ENCODE measurements at regions not wholly inside any gene's neighbourhood (a gene's known extent, or its start where the extent isn't known, plus 50 kb on each side); places are given as distances from the start of the nearest gene placed in this dataset.
"Not testable (repeated sequence)": the region's sequence is repeated elsewhere in the genome, so short reads cannot be mapped to it uniquely, and the experiment has no call there.

GRCh38 chr1:120659133-120659532 lies 64.6 kb upstream of the NBPF26 start:
- not testable (repeated sequence) for H3K9me3 Mint-ChIP-seq (ENCODE audit: low read depth); DNase-seq (ENCODE audit: low spot score); H3K4me1 Mint-ChIP-seq (ENCODE audit: low read depth)

GRCh38 chr1:120664376-120665249 lies 59.1 kb upstream of the NBPF26 start:
- not testable (repeated sequence) for H3K9me3 Mint-ChIP-seq (ENCODE audit: low read depth); DNase-seq (ENCODE audit: low spot score); H3K36me3 Mint-ChIP-seq (ENCODE audit: low read depth); H3K4me1 Mint-ChIP-seq (ENCODE audit: low read depth); H3K27me3 Mint-ChIP-seq (ENCODE audit: low read depth)
- Mint-ChIP-seq H3K27ac (ENCODE audit: unreplicated experiment) (peak overlapping the region; percentile 96), H3K4me3 (ENCODE audit: unreplicated experiment) (peak overlapping the region; percentile 91)

More at GRCh38 chr1:120659133-120659532, 64.6 kb upstream of the NBPF26 start:
- H3K27ac Mint-ChIP-seq (ENCODE audit: unreplicated experiment); H3K27me3 Mint-ChIP-seq (ENCODE audit: low read depth); H3K36me3 Mint-ChIP-seq (ENCODE audit: low read depth); H3K4me3 Mint-ChIP-seq (ENCODE audit: unreplicated experiment): not testable (repeated sequence)

- not testable (repeated sequence) for H3K9me3 Mint-ChIP-seq (ENCODE audit: low read depth); H3K36me3 Mint-ChIP-seq (ENCODE audit: low read depth); DNase-seq (ENCODE audit: low spot score); H3K27me3 Mint-ChIP-seq (ENCODE audit: low read depth); H3K4me1 Mint-ChIP-seq (ENCODE audit: low read depth)
- peak overlapping the region; percentile 91 for H3K4me3 Mint-ChIP-seq (ENCODE audit: unreplicated experiment)
- peak overlapping the region; percentile 96 for H3K27ac Mint-ChIP-seq (ENCODE audit: unreplicated experiment)
These were observed 58.5 kb upstream of the NBPF26 start for GRCh38 chr1:120665250-120665577.

- DNase-seq (ENCODE audit: low spot score); H3K27me3 Mint-ChIP-seq (ENCODE audit: low read depth); H3K9me3 Mint-ChIP-seq (ENCODE audit: low read depth); H3K27ac Mint-ChIP-seq (ENCODE audit: unreplicated experiment); H3K36me3 Mint-ChIP-seq (ENCODE audit: low read depth); H3K4me1 Mint-ChIP-seq (ENCODE audit: low read depth); H3K4me3 Mint-ChIP-seq (ENCODE audit: unreplicated experiment): not testable (repeated sequence)
These were observed 55.6 kb upstream of the NBPF26 start for GRCh38 chr1:120668187-120668586.
